PC-9 (cell line): ENCODE measurements at regions not wholly inside any gene's neighbourhood (a gene's known extent, or its start where the extent isn't known, plus 50 kb on each side); places are given as distances from the start of the nearest gene placed in this dataset.

Experiments used
- CTCF ChIP-seq: fragments of 200-600 bp; sonication (generic); conservative IDR thresholded peaks from 2 replicates; pipeline ENCODE4 v1.6.1; 2017; ENCODE audit warnings: mixed run types, antibody characterized with exemption, mild to moderate bottlenecking, moderate library complexity
- EZH2 ChIP-seq: fragments of 200-600 bp; sonication (generic); IDR thresholded peaks from 2 replicates; pipeline ENCODE4 v1.8.0; 2017; ENCODE audit warnings: antibody characterized with exemption, low read depth

- TF ChIP-seq CTCF (no peak), EZH2 (no peak)
Observed at GRCh38 chr11:15801126-15801525, 555.2 kb downstream of the SOX6 start.
